ENCODE measurements at regions not wholly inside any gene's neighbourhood (a gene's known extent, or its start where the extent isn't known, plus 50 kb on each side); places are given as distances from the start of the nearest gene placed in this dataset.

DNA sequence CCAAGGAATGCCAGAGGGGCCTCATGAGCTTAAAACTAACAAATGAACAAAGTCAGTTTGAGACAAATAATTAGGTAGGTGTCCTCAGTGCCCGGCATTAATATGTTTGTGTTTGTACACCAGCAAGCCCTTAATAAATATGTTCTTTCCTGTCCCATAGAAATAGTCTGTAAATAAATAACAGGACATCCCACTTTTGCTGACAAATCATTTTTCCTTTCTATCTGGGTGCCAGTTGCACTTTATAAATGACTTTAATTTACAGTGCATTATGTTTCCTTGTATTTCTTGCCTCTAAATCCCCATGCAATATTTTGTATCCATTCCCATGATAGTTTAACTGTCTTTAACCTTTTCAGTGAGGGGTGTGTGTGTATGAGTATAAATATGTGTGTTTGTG is 170.3 kb downstream of the CBLN1 start:
- ChIA-PET POLR2A (no interaction called here), CTCF (no interaction called here)
- H3K36me3 ChIP-seq (ENCODE audit: control insufficient read depth, insufficient read depth, low read length): no peaks in the 10 kb centered on the region
- in situ Hi-C loops (cut with HindIII; ENCODE audit: low pct_unique_long_range_greater_than_20kb, low sequenced_read_pairs): no loop called here
- no peak overlapping the region for H3K4me3 ChIP-seq (ENCODE audit: low read depth in 2 of 2, low read length in 2 of 2)
- BruUV-seq (replicated peaks): no TSS peak
- H3K27ac ChIP-seq (ENCODE audit: low read length): no peak overlapping the region
- no peaks in the 10 kb centered on the region for H3K9me3 ChIP-seq (ENCODE audit: control insufficient read depth, insufficient read depth, low read depth, low read length)
- H3K4me1 ChIP-seq (ENCODE audit: control insufficient read depth, insufficient read depth, low read length): no peaks in the 10 kb centered on the region
- DNase-seq (ENCODE audit: low read depth, low spot score) (no peak), ATAC-seq (no peak)
- intact Hi-C loops (cut with micrococcal nuclease; ENCODE audit: unreplicated experiment): no loop called here
- H3K27me3 ChIP-seq (ENCODE audit: control insufficient read depth, insufficient read depth, low read length): no peaks in the 10 kb centered on the region; the same call in 1 of the 2 replicates
- TF ChIP-seq, protein P1, sequence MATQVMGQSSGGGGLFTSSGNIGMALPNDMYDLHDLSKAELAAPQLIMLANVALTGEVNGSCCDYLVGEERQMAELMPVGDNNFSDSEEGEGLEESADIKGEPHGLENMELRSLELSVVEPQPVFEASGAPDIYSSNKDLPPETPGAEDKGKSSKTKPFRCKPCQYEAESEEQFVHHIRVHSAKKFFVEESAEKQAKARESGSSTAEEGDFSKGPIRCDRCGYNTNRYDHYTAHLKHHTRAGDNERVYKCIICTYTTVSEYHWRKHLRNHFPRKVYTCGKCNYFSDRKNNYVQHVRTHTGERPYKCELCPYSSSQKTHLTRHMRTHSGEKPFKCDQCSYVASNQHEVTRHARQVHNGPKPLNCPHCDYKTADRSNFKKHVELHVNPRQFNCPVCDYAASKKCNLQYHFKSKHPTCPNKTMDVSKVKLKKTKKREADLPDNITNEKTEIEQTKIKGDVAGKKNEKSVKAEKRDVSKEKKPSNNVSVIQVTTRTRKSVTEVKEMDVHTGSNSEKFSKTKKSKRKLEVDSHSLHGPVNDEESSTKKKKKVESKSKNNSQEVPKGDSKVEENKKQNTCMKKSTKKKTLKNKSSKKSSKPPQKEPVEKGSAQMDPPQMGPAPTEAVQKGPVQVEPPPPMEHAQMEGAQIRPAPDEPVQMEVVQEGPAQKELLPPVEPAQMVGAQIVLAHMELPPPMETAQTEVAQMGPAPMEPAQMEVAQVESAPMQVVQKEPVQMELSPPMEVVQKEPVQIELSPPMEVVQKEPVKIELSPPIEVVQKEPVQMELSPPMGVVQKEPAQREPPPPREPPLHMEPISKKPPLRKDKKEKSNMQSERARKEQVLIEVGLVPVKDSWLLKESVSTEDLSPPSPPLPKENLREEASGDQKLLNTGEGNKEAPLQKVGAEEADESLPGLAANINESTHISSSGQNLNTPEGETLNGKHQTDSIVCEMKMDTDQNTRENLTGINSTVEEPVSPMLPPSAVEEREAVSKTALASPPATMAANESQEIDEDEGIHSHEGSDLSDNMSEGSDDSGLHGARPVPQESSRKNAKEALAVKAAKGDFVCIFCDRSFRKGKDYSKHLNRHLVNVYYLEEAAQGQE (IDR thresholded peaks at IDR 0.05; ENCODE audit: insufficient read depth in 1 of 2, low read depth in 2 of 2, low read length in 1 of 2): no peak
- no peak for TF ChIP-seq POLR2AphosphoS5 (IDR thresholded peaks at IDR 0.05; ENCODE audit: low read depth, low read length)
- no peak for TF ChIP-seq TCF7L2 (IDR thresholded peaks at IDR 0.05; ENCODE audit: low read depth, low read length)
- TF ChIP-seq SIN3A (IDR thresholded peaks at IDR 0.05; ENCODE audit: borderline replicate concordance, insufficient read depth, low read depth, low read length): no peak
- TF ChIP-seq, protein P2, sequence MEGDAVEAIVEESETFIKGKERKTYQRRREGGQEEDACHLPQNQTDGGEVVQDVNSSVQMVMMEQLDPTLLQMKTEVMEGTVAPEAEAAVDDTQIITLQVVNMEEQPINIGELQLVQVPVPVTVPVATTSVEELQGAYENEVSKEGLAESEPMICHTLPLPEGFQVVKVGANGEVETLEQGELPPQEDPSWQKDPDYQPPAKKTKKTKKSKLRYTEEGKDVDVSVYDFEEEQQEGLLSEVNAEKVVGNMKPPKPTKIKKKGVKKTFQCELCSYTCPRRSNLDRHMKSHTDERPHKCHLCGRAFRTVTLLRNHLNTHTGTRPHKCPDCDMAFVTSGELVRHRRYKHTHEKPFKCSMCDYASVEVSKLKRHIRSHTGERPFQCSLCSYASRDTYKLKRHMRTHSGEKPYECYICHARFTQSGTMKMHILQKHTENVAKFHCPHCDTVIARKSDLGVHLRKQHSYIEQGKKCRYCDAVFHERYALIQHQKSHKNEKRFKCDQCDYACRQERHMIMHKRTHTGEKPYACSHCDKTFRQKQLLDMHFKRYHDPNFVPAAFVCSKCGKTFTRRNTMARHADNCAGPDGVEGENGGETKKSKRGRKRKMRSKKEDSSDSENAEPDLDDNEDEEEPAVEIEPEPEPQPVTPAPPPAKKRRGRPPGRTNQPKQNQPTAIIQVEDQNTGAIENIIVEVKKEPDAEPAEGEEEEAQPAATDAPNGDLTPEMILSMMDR (IDR thresholded peaks at IDR 0.05): no peak

GRCh38 chr16:49108611-49109010 is 173.0 kb downstream of the CBLN1 start:
- H3K27me3 ChIP-seq (ENCODE audit: control insufficient read depth, insufficient read depth, low read length): no peaks in the 10 kb centered on the region; the same call in 1 of the 2 replicates
- H3K4me1 ChIP-seq (ENCODE audit: control insufficient read depth, insufficient read depth, low read length): no peaks in the 10 kb centered on the region
- no peak overlapping the region for H3K4me3 ChIP-seq (ENCODE audit: low read depth in 2 of 2, low read length in 2 of 2)
- in situ Hi-C loops (cut with HindIII; ENCODE audit: low pct_unique_long_range_greater_than_20kb, low sequenced_read_pairs): no loop called here
- TF ChIP-seq TCF7L2 (IDR thresholded peaks at IDR 0.05; ENCODE audit: low read depth, low read length) (no peak), POLR2AphosphoS5 (IDR thresholded peaks at IDR 0.05; ENCODE audit: low read depth, low read length) (no peak), SIN3A (IDR thresholded peaks at IDR 0.05; ENCODE audit: borderline replicate concordance, insufficient read depth, low read depth, low read length) (no peak)
- TF ChIP-seq, protein P2 (IDR thresholded peaks at IDR 0.05): no peak
- TF ChIP-seq, protein P1 (IDR thresholded peaks at IDR 0.05; ENCODE audit: insufficient read depth in 1 of 2, low read depth in 2 of 2, low read length in 1 of 2): no peak
- H3K9me3 ChIP-seq (ENCODE audit: control insufficient read depth, insufficient read depth, low read depth, low read length): no peaks in the 10 kb centered on the region
- no peaks in the 10 kb centered on the region for H3K36me3 ChIP-seq (ENCODE audit: control insufficient read depth, insufficient read depth, low read length)
- ChIA-PET CTCF (no interaction called here), POLR2A (no interaction called here)
- BruUV-seq (replicated peaks): no TSS peak
- H3K27ac ChIP-seq (ENCODE audit: low read length): no peak overlapping the region
- ATAC-seq (no peak), DNase-seq (ENCODE audit: low read depth, low spot score) (no peak)
- intact Hi-C loops (cut with micrococcal nuclease; ENCODE audit: unreplicated experiment): no loop called here

Data from Panc1 (cell line).